Esophagus squamous epithelium (tissue), 4 donors: ENCODE measurements at regions not wholly inside any gene's neighbourhood (a gene's known extent, or its start where the extent isn't known, plus 50 kb on each side); places are given as distances from the start of the nearest gene placed in this dataset.

Experiments used
- POLR2A ChIP-seq, 4 donors: fragments of 450-650 bp; IDR thresholded peaks; one replicate each; pipeline ENCODE4 v1.6.1; 2017; ENCODE audit warnings: antibody characterized with exemption in 4 of 4, mild to moderate bottlenecking in 4 of 4, moderate library complexity in 3 of 4
- TF ChIP-seq, protein P1 (sequence below), 6 experiments: fragments of 450-650 bp in 4 of 6; fragments of 200-600 bp in 2 of 6; sonication (generic) in 2 of 6; IDR thresholded peaks; one replicate each; pipeline ENCODE4 v1.5.1; 2016 to 2019; ENCODE audit warnings: antibody characterized with exemption in 6 of 6, mild to moderate bottlenecking in 4 of 6, moderate library complexity in 4 of 6

DNA sequence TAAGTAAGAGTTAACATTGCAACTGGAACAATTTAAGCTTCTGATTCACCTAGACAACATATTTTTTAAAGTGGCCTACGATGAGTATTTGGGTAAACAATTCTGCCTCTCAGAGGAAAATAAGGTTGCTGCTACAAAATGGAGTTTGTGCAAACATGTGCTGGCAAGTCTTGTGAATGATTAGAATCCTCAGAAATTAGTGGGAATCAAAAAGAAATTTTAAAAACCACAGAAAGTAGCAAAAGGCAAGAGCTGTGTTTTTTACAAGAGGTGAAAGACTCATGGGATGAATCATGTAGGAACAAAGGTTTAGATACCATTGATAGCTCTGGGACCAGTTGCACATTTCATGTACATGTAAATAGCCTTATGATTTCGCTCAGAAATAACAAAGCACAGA lies 561.6 kb downstream of the TAF11L14 start:
- no peak for TF ChIP-seq POLR2A (IDR thresholded peaks at IDR 0.05)
- TF ChIP-seq, protein P1, sequence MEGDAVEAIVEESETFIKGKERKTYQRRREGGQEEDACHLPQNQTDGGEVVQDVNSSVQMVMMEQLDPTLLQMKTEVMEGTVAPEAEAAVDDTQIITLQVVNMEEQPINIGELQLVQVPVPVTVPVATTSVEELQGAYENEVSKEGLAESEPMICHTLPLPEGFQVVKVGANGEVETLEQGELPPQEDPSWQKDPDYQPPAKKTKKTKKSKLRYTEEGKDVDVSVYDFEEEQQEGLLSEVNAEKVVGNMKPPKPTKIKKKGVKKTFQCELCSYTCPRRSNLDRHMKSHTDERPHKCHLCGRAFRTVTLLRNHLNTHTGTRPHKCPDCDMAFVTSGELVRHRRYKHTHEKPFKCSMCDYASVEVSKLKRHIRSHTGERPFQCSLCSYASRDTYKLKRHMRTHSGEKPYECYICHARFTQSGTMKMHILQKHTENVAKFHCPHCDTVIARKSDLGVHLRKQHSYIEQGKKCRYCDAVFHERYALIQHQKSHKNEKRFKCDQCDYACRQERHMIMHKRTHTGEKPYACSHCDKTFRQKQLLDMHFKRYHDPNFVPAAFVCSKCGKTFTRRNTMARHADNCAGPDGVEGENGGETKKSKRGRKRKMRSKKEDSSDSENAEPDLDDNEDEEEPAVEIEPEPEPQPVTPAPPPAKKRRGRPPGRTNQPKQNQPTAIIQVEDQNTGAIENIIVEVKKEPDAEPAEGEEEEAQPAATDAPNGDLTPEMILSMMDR (IDR thresholded peaks at IDR 0.05): no peak
